GM10248 (cell line): ENCODE measurements at regions not wholly inside any gene's neighbourhood (a gene's known extent, or its start where the extent isn't known, plus 50 kb on each side); places are given as distances from the start of the nearest gene placed in this dataset.

Experiments used
- CTCF ChIA-PET: fragments of 300-600 bp; sonication (Branson Sonifier 250); formaldehyde crosslinking; extraction: SDS; loops from one replicate; lab custom pipeline; 2021; ENCODE audit warnings: antibody characterized with exemption; lab: Yijun Ruan, JAX
- POLR2A ChIA-PET: fragments of 350-650 bp; sonication (Branson Sonifier 250); formaldehyde crosslinking; extraction: SDS; loops from one replicate; lab custom pipeline; 2020; ENCODE audit warnings: antibody characterized with exemption; lab: Yijun Ruan, JAX
- DNase-seq: peaks from one replicate; pipeline ENCODE4 v3.0.0; 2012; ENCODE audit errors: extremely low spot score
- TF ChIP-seq, protein P1 (sequence below): IDR thresholded peaks from 2 replicates; pipeline ENCODE4 v1.5.1; 2012; ENCODE audit warnings: mild to moderate bottlenecking, low read depth; ENCODE audit errors: extremely low read depth, missing control alignments, control extremely low read depth

DNA sequence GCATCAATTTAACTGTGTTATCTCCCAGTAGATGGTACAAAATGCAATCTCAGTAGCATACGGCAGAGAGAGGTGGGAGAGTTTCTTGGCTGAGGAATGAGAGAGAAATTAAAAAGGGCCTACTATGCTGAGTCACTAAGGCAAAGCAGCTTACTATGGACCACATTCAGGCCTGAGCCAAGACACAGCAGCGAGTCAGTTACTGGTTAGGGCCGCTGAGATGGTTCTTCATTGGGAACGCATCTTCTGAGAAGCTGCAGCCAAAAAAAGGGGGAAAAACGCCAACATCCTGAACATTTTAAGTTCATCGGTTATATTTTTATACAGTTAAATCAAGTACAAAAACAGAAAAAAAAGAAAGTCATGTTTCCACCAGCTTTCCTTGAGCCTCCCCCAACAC, 61.1 kb upstream of the BDNF start:
- no peak for DNase-seq
- ChIA-PET POLR2A (no interaction called here), CTCF (interaction anchor here (1.3 to 2.3 kb wide), 2 partner anchors 10 to 18 kb away, joined by 5 read pairs; no protein-coding TSS in a partner anchor)
- TF ChIP-seq, protein P1, sequence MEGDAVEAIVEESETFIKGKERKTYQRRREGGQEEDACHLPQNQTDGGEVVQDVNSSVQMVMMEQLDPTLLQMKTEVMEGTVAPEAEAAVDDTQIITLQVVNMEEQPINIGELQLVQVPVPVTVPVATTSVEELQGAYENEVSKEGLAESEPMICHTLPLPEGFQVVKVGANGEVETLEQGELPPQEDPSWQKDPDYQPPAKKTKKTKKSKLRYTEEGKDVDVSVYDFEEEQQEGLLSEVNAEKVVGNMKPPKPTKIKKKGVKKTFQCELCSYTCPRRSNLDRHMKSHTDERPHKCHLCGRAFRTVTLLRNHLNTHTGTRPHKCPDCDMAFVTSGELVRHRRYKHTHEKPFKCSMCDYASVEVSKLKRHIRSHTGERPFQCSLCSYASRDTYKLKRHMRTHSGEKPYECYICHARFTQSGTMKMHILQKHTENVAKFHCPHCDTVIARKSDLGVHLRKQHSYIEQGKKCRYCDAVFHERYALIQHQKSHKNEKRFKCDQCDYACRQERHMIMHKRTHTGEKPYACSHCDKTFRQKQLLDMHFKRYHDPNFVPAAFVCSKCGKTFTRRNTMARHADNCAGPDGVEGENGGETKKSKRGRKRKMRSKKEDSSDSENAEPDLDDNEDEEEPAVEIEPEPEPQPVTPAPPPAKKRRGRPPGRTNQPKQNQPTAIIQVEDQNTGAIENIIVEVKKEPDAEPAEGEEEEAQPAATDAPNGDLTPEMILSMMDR = no peak

DNA sequence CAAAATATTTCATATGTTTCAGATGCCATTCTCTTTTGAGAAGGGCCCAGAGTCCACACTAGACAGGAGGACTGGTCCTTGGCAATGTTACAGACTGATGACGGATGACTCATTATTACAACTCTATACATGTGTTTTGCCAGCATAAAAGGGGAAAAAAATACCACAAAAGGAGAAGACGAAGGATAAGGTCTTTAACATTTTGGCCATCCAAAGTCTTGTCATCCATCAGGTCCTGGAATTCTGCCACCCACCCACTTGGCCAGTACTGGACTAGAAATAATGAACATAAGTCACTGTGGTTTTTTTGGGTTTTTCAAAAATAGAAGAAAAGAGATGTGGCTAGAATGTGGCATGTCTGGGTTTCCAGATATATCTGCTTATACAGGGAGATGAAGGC, 57.7 kb upstream of the BDNF start:
- ChIA-PET POLR2A (no interaction called here), CTCF (interaction anchor here (0.9 to 1.7 kb wide), 2 partner anchors 9 to 14 kb away, joined by 3 to 4 read pairs; no protein-coding TSS in a partner anchor)
- TF ChIP-seq, protein P1 = no peak
- no peak for DNase-seq

DNA sequence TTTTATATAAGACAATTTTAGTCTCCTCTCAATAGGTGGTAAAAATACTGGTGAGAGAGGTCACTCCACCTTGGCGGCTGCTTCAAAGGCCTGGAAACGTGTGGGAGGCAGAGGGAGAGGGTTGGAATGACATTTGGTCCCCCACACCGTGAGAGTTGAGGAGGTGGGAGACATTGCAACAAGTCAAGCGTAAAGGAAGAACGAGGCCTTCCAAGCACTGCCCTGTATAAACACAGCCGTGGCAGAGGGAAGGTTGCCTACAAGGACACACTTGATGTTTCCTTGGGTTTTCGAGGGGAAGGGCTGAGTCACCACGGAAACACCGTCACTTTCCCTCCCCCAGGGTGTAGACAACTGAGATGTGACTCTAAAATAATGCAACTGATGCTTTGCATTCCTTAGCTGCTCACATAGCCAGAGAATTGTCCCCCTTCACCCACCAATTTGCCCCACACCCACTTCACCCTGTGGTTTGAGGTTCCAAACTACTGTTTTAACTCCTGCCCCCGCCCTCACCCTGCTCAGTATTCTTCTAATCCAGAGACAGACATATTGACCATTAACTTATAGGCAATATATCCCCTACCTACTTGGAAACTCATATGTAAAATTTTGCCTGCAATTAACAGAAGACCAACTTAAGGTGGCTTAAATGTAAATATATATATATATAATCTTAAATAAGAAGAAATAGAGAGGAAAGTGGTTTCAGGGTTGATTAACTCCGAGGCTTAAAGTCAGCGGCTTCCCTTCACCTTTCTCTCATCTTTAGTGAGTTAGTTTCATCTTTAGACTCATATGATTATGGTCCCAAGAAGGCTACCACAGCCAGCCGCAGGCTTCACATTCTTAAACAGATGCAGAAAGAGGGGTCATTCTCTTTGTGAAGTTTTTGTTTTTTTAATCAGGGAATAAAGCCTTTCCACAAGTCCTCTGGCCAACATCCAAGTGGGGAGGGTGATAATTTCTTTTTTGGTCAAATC, 54.1 kb upstream of the BDNF start:
- TF ChIP-seq, protein P1 = no peak
- CTCF ChIA-PET = no interaction called here
- POLR2A ChIA-PET = no interaction called here
- no peak for DNase-seq
